Prostate gland (tissue), 2 donors: ENCODE measurements at regions not wholly inside any gene's neighbourhood (a gene's known extent, or its start where the extent isn't known, plus 50 kb on each side); places are given as distances from the start of the nearest gene placed in this dataset.

Experiments used
- DNase-seq: peaks from one replicate; pipeline ENCODE4 v3.0.0-alpha.2; 2019; ENCODE audit warnings: low spot score
- H3K27ac ChIP-seq, 2 donors: fragments of 200-600 bp; sonication (generic); 2 replicates each; pipeline ENCODE4 v1.5.1; 2017 to 2019
- H3K27me3 ChIP-seq: fragments of 200-600 bp; sonication (generic); replicated peaks from 2 replicates; pipeline ENCODE4 v1.5.1; 2019; ENCODE audit not compliant: insufficient read depth
- H3K36me3 ChIP-seq, 2 donors: fragments of 200-600 bp; sonication (generic); 1 replicate in 1 of 2; 2 replicates in 1 of 2; pipeline versions ENCODE4 v1.5.1 to v1.8.1; 2017 to 2019
- H3K4me1 ChIP-seq: fragments of 200-600 bp; sonication (generic); replicated peaks from 2 replicates; pipeline ENCODE4 v1.5.1; 2019
- H3K4me3 ChIP-seq, 2 donors: fragments of 200-600 bp; sonication (generic); 2 replicates each; pipeline ENCODE4 v1.5.1; 2017 to 2019
- H3K9me3 ChIP-seq: fragments of 200-600 bp; sonication (generic); 2 replicates; pipeline ENCODE4 v1.5.1; 2017
- POLR2A ChIP-seq: fragments of 450-650 bp; IDR thresholded peaks from one replicate; pipeline ENCODE4 v1.6.1; 2016; ENCODE audit warnings: antibody characterized with exemption, mild to moderate bottlenecking
- POLR2AphosphoS5 ChIP-seq: sonication (generic); formaldehyde crosslinking; IDR thresholded peaks from one replicate; pipeline ENCODE4 v1.6.1; 2017; ENCODE audit warnings: antibody characterized with exemption
- WGBS: methylation state at CpG from one replicate; pipeline ENCODE4 v1.1.5; 2018; 5-methylcytosine and 5-hydroxymethylcytosine counted together
- intact Hi-C: fragments of 100-400 bp; cut with DNase I; formaldehyde crosslinking; loops from one replicate; pipeline ENCODE4 v1.14.2; 2022
- TF ChIP-seq, protein P1 (sequence below), 4 experiments: fragments of 200-600 bp in 2 of 4; fragments of 450-650 bp in 2 of 4; sonication (generic) in 2 of 4; IDR thresholded peaks; 1 replicate in 3 of 4; 2 replicates in 1 of 4; pipeline ENCODE4 v1.5.1; 2016 to 2019; ENCODE audit warnings: antibody characterized with exemption in 4 of 4, mild to moderate bottlenecking in 2 of 4, moderate library complexity in 2 of 4

DNA sequence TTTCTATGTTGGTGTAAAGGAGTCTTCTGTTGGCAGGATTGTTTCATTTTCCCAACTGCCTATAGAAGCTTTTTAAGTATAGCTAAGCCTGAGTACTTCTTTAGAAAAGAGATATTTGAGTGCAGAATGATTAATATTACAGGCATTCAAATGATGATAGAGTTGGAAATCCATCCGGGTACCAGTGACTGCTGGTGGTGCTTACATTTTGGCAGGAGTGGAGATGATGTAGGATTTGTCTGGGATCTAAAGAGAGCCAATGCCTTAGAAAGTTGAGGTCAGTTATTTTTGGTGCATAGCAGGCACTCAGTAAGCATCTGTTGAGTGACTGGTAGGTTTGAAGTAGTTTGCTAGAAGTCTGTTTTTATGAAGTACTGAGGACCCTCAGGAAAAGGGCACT is 433.5 kb downstream of the DMAC1 start:
- TF ChIP-seq, protein P1, sequence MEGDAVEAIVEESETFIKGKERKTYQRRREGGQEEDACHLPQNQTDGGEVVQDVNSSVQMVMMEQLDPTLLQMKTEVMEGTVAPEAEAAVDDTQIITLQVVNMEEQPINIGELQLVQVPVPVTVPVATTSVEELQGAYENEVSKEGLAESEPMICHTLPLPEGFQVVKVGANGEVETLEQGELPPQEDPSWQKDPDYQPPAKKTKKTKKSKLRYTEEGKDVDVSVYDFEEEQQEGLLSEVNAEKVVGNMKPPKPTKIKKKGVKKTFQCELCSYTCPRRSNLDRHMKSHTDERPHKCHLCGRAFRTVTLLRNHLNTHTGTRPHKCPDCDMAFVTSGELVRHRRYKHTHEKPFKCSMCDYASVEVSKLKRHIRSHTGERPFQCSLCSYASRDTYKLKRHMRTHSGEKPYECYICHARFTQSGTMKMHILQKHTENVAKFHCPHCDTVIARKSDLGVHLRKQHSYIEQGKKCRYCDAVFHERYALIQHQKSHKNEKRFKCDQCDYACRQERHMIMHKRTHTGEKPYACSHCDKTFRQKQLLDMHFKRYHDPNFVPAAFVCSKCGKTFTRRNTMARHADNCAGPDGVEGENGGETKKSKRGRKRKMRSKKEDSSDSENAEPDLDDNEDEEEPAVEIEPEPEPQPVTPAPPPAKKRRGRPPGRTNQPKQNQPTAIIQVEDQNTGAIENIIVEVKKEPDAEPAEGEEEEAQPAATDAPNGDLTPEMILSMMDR (IDR thresholded peaks at IDR 0.05) = no peak
- TF ChIP-seq POLR2AphosphoS5 = no peak
- no peak for TF ChIP-seq POLR2A
- H3K36me3 ChIP-seq = no peaks in the 10 kb centered on the region
- DNase-seq = no peak
- H3K9me3 ChIP-seq = no peaks in the 10 kb centered on the region
- 32% methylated on average over 1 of the region's 1 CpG for WGBS
- H3K4me1 ChIP-seq = no peaks in the 10 kb centered on the region
- no peak overlapping the region for H3K27ac ChIP-seq
- no peak overlapping the region for H3K4me3 ChIP-seq
- H3K27me3 ChIP-seq = peaks cover 4% of the 10 kb centered on the region
- intact Hi-C loops = no loop called here

DNA sequence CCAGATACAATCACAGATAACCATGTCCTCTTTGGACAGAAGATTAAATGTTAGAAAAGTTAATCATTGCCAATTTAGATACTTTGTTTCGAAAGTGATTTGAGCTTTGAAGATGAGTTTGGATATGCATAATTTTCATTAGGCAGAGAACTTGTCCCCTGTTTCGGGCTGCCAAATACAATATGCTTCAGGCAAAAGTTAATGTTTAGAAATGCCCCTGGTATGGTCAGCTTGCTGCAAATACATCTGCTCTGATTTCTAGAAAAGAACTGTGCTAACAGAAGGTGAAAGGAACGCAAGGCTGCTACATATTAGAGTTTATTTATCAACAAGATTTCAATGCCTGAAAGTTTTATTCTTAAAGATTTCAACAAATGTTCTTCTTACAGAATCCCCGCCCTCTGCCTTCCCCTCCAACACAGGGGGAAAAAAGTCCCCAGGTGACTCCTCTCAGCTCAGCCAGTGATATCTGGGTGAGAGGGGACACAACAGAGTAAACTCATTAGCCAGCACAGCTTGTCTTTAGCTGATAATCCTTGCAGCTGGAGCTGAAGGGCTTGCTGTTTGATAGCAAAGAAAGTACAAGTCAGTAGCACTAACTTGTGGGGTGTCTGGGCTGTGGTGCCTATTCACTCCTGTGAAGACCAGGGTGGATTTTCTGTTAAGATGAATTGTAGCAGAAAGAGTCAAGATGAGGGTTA is 435.7 kb downstream of the DMAC1 start:
- WGBS = 57% methylated on average over 4 of the region's 4 CpGs
- no peaks in the 10 kb centered on the region for H3K9me3 ChIP-seq
- H3K27me3 ChIP-seq = peaks cover 4% of the 10 kb centered on the region
- H3K4me3 ChIP-seq = no peak overlapping the region
- no peaks in the 10 kb centered on the region for H3K4me1 ChIP-seq
- no peaks in the 10 kb centered on the region for H3K36me3 ChIP-seq
- no peak for DNase-seq
- H3K27ac ChIP-seq = no peak overlapping the region
- intact Hi-C loops = no loop called here
- TF ChIP-seq, protein P1 (IDR thresholded peaks at IDR 0.05) = no peak
- TF ChIP-seq POLR2A (no peak), POLR2AphosphoS5 (no peak)

DNA sequence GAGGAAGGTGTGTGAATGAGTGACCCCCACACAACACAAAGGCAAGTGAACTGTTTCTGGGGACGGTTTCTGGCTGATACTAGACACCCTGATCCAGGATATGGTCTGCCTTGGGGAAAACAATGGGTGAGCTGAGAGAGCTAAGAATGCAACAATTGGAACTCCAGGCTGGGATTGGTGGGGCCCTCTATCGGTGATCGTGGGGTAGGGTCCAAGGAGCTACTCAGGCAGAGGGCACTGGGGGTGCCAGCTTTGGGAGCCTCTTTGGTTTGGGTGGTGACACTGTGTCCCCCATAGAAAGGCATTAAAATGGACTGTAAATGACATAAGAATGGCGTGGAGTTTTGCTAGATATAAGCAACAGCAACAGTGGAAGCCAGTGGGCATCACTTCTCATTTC is 439.1 kb downstream of the DMAC1 start:
- no peak for DNase-seq
- no peaks in the 10 kb centered on the region for H3K4me1 ChIP-seq
- H3K27me3 ChIP-seq = peaks cover 4% of the 10 kb centered on the region
- no peaks in the 10 kb centered on the region for H3K36me3 ChIP-seq
- no peaks in the 10 kb centered on the region for H3K9me3 ChIP-seq
- WGBS = 74% methylated on average over 4 of the region's 4 CpGs
- H3K4me3 ChIP-seq = no peak overlapping the region
- intact Hi-C loops = no loop called here
- TF ChIP-seq, protein P1 (IDR thresholded peaks at IDR 0.05) = no peak
- TF ChIP-seq POLR2A (no peak), POLR2AphosphoS5 (no peak)
- no peak overlapping the region for H3K27ac ChIP-seq

DNA sequence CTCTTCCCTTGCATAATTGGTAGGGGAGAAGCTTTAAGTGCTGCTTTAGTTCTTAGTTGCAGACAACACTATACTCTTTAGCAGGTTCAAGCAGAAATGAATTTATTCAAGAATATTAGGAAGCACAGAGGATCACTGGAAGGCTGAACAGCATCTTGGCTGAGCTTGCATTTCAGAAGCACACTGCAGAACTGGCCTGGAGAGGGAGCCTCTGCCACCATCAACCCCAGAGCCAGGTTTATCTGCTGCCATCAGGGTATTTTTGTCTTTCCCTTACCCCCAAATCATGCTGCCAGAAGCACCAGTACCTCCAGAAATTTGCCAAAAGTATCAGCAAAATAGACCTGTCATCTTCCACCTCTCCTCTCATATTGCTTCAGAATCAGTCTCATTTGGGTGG is 440.7 kb downstream of the DMAC1 start:
- no peaks in the 10 kb centered on the region for H3K9me3 ChIP-seq
- H3K4me1 ChIP-seq = no peaks in the 10 kb centered on the region
- H3K27ac ChIP-seq = no peak overlapping the region
- no peak overlapping the region for H3K4me3 ChIP-seq
- peaks cover 4% of the 10 kb centered on the region for H3K27me3 ChIP-seq
- TF ChIP-seq, protein P1 (IDR thresholded peaks at IDR 0.05) = no peak
- TF ChIP-seq POLR2A (no peak), POLR2AphosphoS5 (no peak)
- intact Hi-C loops = no loop called here
- DNase-seq = no peak
- H3K36me3 ChIP-seq = no peaks in the 10 kb centered on the region

DNA sequence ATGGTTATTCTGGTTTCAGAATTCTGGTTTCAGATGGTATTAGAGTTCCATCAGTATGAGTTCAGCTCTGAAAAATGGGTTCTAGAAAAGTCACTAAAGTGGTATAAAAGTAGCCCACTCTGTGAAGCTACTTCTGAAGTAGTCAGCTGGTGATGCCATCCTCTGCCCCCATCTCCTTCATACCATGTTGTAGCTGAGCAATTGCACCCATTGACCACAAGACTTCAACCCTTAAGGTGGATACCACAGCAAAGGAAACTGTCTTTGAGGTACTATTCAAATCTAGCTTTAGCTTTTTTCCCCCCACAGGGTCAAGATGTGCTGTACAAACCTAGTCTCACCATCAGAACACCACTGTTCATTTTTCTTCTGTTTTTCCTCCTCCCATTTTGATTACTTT is 444.9 kb downstream of the DMAC1 start:
- DNase-seq = no peak
- Histone ChIP-seq H3K4me3 (no peak overlapping the region), H3K9me3 (no peaks in the 10 kb centered on the region), H3K36me3 (no peaks in the 10 kb centered on the region), H3K27me3 (no peaks in the 10 kb centered on the region), H3K4me1 (no peaks in the 10 kb centered on the region), H3K27ac (no peak overlapping the region)
- intact Hi-C loops = no loop called here
- TF ChIP-seq POLR2A (no peak), POLR2AphosphoS5 (no peak)
- TF ChIP-seq, protein P1 (IDR thresholded peaks at IDR 0.05) = no peak
